ENCODE measurements at regions not wholly inside any gene's neighbourhood (a gene's known extent, or its start where the extent isn't known, plus 50 kb on each side); places are given as distances from the start of the nearest gene placed in this dataset.

DNA sequence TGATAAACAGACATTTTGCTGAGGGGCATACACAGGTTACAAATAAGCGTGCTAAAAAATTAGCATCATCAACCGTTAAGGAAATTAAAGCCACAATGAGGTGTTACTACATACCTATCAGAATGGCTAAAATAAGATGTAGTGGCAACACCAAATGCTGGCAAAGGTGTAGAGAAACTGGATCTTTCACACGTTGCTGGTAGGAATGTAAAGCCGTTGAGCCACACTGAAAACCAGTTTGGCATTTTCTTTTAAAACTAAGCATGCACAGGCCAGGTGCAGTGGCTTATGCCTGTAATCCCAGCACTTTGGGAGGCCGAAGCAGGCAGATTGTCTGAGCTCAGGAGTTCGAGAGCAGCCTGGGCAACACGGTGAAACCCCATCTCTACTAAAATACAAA is 67.0 kb upstream of the SYK start:
- TF ChIP-seq, protein P1, sequence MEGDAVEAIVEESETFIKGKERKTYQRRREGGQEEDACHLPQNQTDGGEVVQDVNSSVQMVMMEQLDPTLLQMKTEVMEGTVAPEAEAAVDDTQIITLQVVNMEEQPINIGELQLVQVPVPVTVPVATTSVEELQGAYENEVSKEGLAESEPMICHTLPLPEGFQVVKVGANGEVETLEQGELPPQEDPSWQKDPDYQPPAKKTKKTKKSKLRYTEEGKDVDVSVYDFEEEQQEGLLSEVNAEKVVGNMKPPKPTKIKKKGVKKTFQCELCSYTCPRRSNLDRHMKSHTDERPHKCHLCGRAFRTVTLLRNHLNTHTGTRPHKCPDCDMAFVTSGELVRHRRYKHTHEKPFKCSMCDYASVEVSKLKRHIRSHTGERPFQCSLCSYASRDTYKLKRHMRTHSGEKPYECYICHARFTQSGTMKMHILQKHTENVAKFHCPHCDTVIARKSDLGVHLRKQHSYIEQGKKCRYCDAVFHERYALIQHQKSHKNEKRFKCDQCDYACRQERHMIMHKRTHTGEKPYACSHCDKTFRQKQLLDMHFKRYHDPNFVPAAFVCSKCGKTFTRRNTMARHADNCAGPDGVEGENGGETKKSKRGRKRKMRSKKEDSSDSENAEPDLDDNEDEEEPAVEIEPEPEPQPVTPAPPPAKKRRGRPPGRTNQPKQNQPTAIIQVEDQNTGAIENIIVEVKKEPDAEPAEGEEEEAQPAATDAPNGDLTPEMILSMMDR (IDR thresholded peaks at IDR 0.05), result no peak
- no peak for TF ChIP-seq POLR2A (IDR thresholded peaks at IDR 0.05)
